Coronary artery (tissue), 2 donors: ENCODE measurements at regions not wholly inside any gene's neighbourhood (a gene's known extent, or its start where the extent isn't known, plus 50 kb on each side); places are given as distances from the start of the nearest gene placed in this dataset.

Experiments used
- DNase-seq: peaks from one replicate; pipeline ENCODE4 v3.0.0-alpha.2; 2017; ENCODE audit warnings: low spot score
- H3K27ac ChIP-seq, 2 donors: fragments of 200-600 bp; sonication (generic); one replicate each; pipeline ENCODE4 v1.5.1; 2016 to 2019
- H3K4me3 ChIP-seq: fragments of 200-600 bp; sonication (generic); 2 replicates; pipeline ENCODE4 v1.5.1; 2016; ENCODE audit warnings: mild to moderate bottlenecking, moderate library complexity
- TF ChIP-seq, protein P1 (sequence below): fragments of 200-600 bp; sonication (generic); IDR thresholded peaks from one replicate; pipeline ENCODE4 v1.5.1; 2019; ENCODE audit warnings: antibody characterized with exemption

DNA sequence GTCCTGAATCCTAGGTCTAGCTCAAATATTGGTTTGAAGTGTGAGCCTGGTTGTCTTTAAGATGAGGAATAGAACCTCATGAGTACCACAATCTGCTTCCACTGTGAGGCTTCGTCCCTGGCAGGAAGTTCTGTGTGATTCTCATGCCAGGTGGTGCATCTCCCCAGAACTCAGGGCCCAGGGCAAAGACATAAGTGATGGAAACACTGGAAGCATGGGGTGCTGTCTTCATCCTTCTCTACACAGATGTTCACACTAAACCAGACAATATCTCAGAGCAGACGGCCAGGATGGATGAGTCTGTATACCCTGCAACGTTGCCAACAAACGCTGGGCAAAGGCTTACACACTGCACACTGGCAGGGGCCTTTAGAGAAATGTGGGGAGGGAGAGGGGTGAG is 475.9 kb upstream of the B3GAT1 start:
- H3K27ac ChIP-seq: no peak overlapping the region
- TF ChIP-seq, protein P1, sequence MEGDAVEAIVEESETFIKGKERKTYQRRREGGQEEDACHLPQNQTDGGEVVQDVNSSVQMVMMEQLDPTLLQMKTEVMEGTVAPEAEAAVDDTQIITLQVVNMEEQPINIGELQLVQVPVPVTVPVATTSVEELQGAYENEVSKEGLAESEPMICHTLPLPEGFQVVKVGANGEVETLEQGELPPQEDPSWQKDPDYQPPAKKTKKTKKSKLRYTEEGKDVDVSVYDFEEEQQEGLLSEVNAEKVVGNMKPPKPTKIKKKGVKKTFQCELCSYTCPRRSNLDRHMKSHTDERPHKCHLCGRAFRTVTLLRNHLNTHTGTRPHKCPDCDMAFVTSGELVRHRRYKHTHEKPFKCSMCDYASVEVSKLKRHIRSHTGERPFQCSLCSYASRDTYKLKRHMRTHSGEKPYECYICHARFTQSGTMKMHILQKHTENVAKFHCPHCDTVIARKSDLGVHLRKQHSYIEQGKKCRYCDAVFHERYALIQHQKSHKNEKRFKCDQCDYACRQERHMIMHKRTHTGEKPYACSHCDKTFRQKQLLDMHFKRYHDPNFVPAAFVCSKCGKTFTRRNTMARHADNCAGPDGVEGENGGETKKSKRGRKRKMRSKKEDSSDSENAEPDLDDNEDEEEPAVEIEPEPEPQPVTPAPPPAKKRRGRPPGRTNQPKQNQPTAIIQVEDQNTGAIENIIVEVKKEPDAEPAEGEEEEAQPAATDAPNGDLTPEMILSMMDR: no peak
- H3K4me3 ChIP-seq: no peak overlapping the region
- DNase-seq: no peak

DNA sequence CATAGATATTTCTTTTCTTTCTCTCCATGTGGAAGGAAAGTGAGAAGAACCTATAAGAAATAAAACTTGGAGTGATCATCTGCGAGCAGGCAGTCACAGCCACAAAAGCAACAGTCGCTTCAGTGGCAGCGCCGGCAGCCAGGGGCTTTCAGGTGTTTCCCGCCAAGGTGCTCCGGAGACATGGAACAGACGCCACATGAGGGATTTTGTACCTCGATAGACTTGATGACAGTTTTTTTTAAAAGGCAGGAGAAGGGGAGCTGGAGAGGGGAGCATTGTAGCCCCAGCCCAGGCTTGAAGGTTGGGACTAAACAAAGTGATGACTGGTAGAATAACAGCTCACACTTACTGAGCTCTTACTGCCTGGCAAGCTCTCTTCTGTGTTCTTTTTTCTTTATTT is 471.4 kb upstream of the B3GAT1 start:
- TF ChIP-seq, protein P1: no peak
- H3K27ac ChIP-seq: no peak overlapping the region
- H3K4me3 ChIP-seq: no peak overlapping the region
- DNase-seq: no peak

DNA sequence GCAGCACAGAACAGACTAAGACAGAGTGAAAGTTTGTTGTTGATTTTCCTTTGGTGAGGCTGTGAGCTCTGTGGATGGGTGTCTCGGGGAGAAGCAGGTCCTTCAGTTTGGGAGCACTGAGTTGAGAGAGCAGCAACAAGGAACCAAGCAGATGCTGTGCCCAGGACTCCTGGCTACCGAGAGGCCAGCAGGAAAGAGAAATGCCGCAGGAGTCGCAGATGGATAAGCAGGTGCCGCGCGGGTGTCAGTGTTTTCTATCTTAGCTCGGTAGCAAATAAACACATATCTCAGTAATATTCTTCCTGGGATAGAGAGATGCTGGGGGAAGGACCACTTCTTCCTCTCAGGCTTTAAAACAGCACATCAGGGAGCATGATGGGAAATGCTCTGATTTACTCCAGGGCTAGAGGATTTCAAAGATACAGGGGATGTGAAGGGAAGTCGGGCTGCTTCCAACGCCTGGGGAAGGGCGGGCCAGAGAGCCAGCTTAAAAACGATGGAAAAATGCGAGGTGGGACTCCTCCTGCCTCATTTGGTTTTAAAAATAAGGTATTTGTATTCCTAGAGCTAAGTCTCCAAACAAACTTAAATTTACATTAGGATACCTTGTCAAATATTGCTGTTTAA is 470.7 kb upstream of the B3GAT1 start:
- Histone ChIP-seq H3K4me3 (no peak overlapping the region), H3K27ac (no peak overlapping the region)
- no peak for DNase-seq
- TF ChIP-seq, protein P1: no peak

DNA sequence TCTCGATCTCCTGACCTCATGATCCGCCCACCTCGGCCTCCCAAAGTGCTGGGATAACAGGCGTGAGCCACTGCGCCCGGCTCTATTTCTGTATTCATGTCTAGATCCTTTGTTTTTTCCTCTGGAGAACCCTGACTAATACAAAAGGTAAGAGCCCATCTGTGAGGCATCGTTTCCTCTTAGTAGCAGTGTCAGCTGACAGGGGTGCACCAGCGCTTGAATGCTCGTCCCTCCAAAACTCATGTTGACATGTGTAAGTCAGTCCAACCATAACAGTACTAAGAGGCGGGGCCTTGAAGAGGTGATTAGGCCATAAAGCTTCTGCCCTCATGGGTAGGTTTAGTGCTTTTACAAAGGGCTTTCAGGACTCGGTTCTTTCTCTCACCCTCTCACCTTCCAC is 470.1 kb upstream of the B3GAT1 start:
- TF ChIP-seq, protein P1: no peak
- no peak overlapping the region for H3K4me3 ChIP-seq

DNA sequence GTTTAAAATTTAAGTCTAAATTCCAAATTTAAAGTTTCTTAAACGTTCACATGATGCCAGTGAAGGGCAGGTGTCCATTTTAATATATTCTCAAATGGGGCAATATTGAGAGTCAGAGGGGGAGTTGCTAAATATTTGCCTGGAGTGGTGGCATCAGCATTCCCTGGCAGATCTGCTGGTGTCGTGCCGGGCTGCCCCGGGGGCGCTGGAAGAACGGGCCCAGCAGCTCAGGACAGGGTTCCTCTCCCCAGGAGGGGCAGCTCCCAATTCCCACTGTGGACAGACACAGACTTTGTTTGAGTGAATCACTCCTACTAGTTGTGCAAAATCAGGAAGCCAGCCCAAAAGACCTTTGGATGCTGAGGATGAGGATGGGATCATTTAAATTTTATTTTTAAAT is 468.7 kb upstream of the B3GAT1 start:
- no peak overlapping the region for H3K4me3 ChIP-seq
- no peak for DNase-seq

More for the DNA sequence above, 470.1 kb upstream of the B3GAT1 start:
- DNase-seq: no peak
- H3K27ac ChIP-seq: no peak overlapping the region

DNA sequence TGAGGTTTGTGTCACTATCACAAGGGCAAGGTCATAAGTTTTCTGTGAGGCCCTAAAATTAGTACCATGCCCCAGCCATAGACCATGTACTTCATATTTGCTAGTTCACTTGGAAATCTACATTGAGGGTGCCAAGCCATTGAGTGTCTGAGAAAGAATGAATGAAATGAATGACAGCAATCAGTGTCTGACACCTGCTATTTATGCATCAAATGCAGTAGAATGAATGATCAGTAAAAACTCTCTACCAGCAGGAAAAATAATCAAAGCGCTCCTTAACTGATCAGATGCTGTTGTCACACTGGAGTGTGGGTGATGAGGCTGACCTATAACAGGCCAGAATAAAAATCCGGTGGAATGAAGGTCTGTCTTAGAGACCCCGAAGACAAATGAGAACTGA is 467.9 kb upstream of the B3GAT1 start:
- DNase-seq: no peak
- TF ChIP-seq, protein P1: no peak
- Histone ChIP-seq H3K4me3 (no peak overlapping the region), H3K27ac (no peak overlapping the region)

More for the DNA sequence above, 468.7 kb upstream of the B3GAT1 start:
- TF ChIP-seq, protein P1: no peak
- H3K27ac ChIP-seq: no peak overlapping the region

DNA sequence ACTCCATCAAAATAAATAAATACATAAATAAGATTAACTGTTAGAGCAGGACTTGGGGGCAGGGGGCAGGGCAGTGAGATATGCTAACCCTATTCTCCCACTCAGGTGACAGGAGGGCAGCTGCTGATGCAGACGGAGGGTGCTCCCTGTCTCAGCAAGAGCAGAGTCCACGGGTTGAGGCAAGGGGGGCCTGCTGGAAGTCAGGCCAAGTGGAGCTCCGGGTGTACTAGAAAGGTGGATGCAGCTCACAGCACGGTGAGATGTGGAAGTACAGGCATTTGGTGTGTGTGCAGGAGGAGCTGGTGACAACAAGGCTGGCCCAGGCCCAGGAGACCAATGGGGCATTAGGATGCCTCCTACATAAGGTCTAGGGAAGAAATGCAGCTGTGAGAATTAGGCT is 467.3 kb upstream of the B3GAT1 start:
- TF ChIP-seq, protein P1: no peak
- H3K27ac ChIP-seq: no peak overlapping the region
- no peak overlapping the region for H3K4me3 ChIP-seq
- DNase-seq: peak; percentile 40
